ENCODE measurements at regions not wholly inside any gene's neighbourhood (a gene's known extent, or its start where the extent isn't known, plus 50 kb on each side); places are given as distances from the start of the nearest gene placed in this dataset.

- TF ChIP-seq CTCF (IDR thresholded peaks at IDR 0.05; ENCODE audit: control insufficient read depth, extremely low read depth, insufficient read depth): no peak
These were observed 161.3 kb upstream of the GPR12 start for GRCh38 chr13:26921918-26922317.

GRCh38 chr13:26920614-26921355 is 160.2 kb upstream of the GPR12 start:
- H3K4me3 ChIP-seq (ENCODE audit: low read depth, low read length): no peak overlapping the region
- DNase-seq (ENCODE audit: low read depth): no peak
- no peak for TF ChIP-seq CTCF (IDR thresholded peaks at IDR 0.05; ENCODE audit: control insufficient read depth, extremely low read depth, insufficient read depth)

More at GRCh38 chr13:26921918-26922317, 161.3 kb upstream of the GPR12 start:
- H3K4me3 ChIP-seq (ENCODE audit: low read depth, low read length): no peak overlapping the region
- DNase-seq (ENCODE audit: low read depth): no peak

GRCh38 chr13:26919732-26920131 is 159.1 kb upstream of the GPR12 start:
- no peak overlapping the region for H3K4me3 ChIP-seq (ENCODE audit: low read depth, low read length)
- DNase-seq (ENCODE audit: low read depth): no peak
- TF ChIP-seq CTCF (IDR thresholded peaks at IDR 0.05; ENCODE audit: control insufficient read depth, extremely low read depth, insufficient read depth): no peak

- TF ChIP-seq CTCF (IDR thresholded peaks at IDR 0.05; ENCODE audit: control insufficient read depth, extremely low read depth, insufficient read depth): no peak
- no peak overlapping the region for H3K4me3 ChIP-seq (ENCODE audit: low read depth, low read length)
- no peak for DNase-seq (ENCODE audit: low read depth)
These were observed 158.7 kb upstream of the GPR12 start for GRCh38 chr13:26919311-26919710.

GRCh38 chr13:26914624-26915023 is 154.0 kb upstream of the GPR12 start:
- TF ChIP-seq CTCF (IDR thresholded peaks at IDR 0.05; ENCODE audit: control insufficient read depth, extremely low read depth, insufficient read depth): no peak
- H3K4me3 ChIP-seq (ENCODE audit: low read depth, low read length): no peak overlapping the region
- DNase-seq (ENCODE audit: low read depth): no peak

- DNase-seq (ENCODE audit: low read depth): no peak
- no peak overlapping the region for H3K4me3 ChIP-seq (ENCODE audit: low read depth, low read length)
- no peak for TF ChIP-seq CTCF (IDR thresholded peaks at IDR 0.05; ENCODE audit: control insufficient read depth, extremely low read depth, insufficient read depth)
These were observed 153.6 kb upstream of the GPR12 start for GRCh38 chr13:26914148-26914547.
